Jurkat, Clone E6-1 (cell line): ENCODE measurements at regions not wholly inside any gene's neighbourhood (a gene's known extent, or its start where the extent isn't known, plus 50 kb on each side); places are given as distances from the start of the nearest gene placed in this dataset.
"Not testable (repeated sequence)": the region's sequence is repeated elsewhere in the genome, so short reads cannot be mapped to it uniquely, and the experiment has no call there.

Source experiments
- DNase-seq: peaks from one replicate; pipeline ENCODE4 v3.0.0-alpha.2; 2011; ENCODE audit warnings: low read depth, low spot score
- H3K4me3 ChIP-seq: 2 replicates; pipeline ENCODE4 v1.5.1; 2011; ENCODE audit warnings: mild to moderate bottlenecking, low read length, control low read depth, moderate library complexity

- DNase-seq = no peak
These were observed 268.4 kb upstream of the RGPD4 start for GRCh38 chr2:107558295-107558694.

GRCh38 chr2:107569496-107569895, 257.2 kb upstream of the RGPD4 start:
- DNase-seq = no peak
- H3K4me3 ChIP-seq = no peak overlapping the region

More at GRCh38 chr2:107558295-107558694, 268.4 kb upstream of the RGPD4 start:
- no peak overlapping the region for H3K4me3 ChIP-seq

DNA sequence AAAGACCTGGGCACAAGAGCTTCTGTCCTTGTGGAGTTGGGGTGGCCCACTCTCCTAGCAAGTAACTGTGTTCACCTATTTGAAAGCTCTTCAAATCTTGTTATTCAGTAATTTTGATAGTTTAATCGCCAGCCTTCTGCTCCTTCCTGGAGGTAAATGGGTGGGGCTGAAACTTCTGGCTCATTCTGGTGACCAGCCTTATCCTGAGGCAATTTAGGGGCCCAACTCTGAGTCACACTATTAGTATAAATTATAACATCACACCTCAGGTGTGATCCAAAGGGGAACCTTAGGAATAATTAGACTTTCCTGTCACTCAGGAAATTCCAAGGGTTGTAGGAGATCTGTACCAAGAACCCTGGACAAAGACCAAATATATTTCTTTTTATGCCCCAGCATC, 255.8 kb upstream of the RGPD4 start:
- no peak for DNase-seq
- no peak overlapping the region for H3K4me3 ChIP-seq

DNA sequence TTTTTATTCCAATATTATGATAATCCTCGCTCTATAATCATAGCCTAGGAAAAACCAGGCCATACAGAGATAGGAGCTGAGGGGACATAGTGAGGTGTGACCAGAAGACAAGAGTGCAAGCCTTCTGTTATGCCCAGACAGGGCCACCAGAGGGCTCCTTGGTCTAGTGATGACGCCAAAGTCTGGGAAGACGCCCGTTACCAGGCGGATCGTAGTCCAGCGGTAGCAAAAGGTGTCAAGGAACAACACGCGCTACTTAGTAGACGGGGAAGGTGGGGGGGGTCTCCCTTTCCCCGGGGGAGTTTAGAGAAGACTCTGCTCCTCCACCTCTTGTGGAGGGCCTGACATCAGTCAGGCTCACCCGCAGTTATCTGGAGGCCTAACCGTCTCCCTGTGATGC, 253.8 kb upstream of the RGPD4 start:
- not testable (repeated sequence) for DNase-seq, H3K4me3 ChIP-seq

DNA sequence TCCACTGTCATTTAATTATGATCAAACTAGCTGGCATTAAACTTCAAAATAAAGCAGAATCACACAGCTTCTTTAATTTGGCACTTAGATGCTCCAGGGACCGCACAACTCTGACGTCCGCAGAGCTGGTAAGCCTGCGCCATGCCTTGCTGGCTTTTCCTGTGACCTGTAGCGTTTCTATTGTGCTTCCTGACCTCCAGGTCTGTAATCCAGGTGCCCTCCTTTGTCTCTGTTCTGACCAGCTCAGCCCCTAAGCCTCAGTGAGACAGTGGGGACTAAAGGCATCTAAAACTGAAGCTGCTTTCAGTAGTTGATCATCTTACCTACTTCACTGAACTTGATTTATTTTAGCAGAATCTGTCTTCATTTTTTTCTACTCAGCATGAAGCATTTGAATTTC, 249.7 kb upstream of the RGPD4 start:
- no peak for DNase-seq
- no peak overlapping the region for H3K4me3 ChIP-seq

- no peak for DNase-seq
- no peak overlapping the region for H3K4me3 ChIP-seq
These were observed 244.2 kb upstream of the RGPD4 start for GRCh38 chr2:107582487-107582886.

DNA sequence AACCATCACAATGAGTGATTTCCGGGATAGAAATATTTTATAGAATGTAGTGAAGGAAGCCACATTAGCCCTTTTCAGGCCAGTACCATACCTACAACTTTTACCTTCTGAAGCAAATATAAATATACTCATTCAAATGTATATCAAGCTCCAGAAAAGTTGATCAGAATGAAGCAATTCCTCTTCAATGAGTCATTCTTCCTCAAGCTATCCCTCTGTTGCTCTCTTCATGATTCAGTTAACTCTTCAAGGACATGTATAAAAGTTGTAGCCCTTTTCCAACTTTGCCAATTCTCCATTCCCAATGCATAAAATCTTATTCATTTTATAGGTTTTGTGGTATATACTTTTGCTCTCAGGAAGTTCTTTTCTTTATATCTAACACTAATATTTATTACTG, 242.1 kb upstream of the RGPD4 start:
- no peak overlapping the region for H3K4me3 ChIP-seq
- DNase-seq = no peak

DNA sequence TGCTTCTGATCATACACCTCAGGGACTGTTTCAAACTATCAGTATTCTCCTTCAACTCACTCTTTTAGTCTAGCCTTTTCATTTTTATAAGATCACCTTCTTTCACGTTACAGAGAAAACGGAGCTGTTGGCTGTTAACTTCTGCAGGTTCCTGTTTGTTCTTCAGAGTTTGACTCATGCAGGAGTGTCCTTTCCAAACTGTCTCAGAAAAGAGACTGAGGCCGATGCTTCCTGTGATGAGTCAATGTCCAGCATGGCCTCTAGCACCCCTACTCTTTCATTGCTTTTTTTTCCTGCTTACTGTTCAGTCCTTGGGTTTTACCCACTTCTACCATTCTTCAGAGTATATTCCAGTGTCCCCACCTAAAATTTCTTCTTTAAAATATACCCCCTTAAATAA, 240.8 kb upstream of the RGPD4 start:
- DNase-seq = no peak
- H3K4me3 ChIP-seq = no peak overlapping the region

- no peak overlapping the region for H3K4me3 ChIP-seq
- no peak for DNase-seq
These were observed 238.5 kb upstream of the RGPD4 start for GRCh38 chr2:107588181-107588580.

DNA sequence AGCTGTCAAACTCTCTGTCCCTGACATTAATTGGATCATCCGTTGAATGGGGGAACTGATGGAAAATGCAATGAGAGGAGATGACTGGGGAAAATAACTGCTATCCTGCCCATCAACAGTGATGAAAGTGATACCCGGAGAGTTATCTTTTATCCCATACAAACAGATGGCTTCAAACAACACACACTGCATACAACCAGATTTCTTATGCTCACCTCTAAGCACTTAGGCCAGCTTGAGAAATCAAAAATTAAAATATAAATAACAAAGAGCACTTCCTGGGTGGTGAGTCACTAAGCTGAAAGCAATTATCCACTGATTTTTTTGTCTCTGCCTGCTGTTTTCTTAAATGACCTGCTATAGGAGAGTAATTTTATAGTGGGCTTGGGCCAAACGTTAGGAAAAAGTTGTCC, 237.6 kb upstream of the RGPD4 start:
- H3K4me3 ChIP-seq = no peak overlapping the region
- no peak for DNase-seq

DNA sequence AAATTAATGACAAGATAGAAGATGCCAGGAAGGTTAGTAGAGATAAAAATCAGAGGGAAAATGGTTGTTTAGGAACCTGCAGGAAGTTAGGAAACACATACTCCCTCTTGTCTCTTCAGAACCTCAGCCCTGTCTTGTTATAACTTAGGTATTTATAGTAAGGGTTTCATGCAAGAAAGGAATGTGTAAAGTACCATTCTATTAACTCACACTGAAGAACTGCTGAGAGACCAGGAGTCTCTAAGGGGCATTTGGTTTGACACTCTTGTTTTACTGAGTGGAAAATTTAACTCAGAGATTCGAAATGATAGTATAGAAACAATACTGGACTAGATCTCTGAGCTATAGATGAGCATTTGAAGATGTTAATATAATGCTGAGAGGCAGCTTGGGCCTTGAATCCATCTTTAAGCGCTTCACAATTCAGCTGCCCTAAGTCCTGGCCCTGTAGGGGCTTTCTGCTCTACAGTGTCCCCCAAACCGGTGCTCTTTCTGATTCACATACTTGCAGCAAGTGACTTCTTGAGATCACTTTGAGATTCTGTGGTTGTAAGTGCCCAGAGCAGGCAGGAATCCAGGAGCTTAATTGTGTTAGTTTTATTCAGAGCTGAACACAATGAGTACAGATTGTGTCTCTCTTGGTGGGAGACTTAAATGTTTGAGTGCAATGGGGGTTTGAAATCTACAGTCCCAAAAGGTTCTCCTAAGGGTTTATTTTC, 235.0 kb upstream of the RGPD4 start:
- no peak overlapping the region for H3K4me3 ChIP-seq
- no peak for DNase-seq

DNA sequence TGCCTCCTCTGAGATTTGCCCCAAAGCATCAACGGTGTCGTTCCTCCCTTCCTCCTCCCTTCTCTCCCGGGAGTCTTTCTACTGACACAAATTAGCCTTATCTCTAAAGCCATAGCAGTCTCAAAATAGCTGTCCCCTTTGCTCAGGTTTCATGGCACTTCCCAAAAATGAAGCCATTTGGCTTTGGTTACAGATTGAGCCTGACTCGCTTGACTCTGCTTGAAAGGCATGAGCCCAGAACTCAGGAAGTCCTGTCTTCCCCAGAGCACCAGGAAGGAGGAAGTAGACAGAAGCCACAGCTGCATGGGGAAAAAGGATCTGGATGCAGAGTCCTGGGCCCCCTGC, 234.4 kb upstream of the RGPD4 start:
- no peak overlapping the region for H3K4me3 ChIP-seq
- no peak for DNase-seq

GRCh38 chr2:107595285-107595684, 231.4 kb upstream of the RGPD4 start:
- DNase-seq = no peak
- H3K4me3 ChIP-seq = no peak overlapping the region

GRCh38 chr2:107595749-107596148, 230.9 kb upstream of the RGPD4 start:
- no peak for DNase-seq
- H3K4me3 ChIP-seq = no peak overlapping the region

- no peak for DNase-seq
- no peak overlapping the region for H3K4me3 ChIP-seq
These were observed 229.2 kb upstream of the RGPD4 start for GRCh38 chr2:107597507-107597906.

- H3K4me3 ChIP-seq = no peak overlapping the region
These were observed 223.9 kb upstream of the RGPD4 start for GRCh38 chr2:107602801-107603200.

DNA sequence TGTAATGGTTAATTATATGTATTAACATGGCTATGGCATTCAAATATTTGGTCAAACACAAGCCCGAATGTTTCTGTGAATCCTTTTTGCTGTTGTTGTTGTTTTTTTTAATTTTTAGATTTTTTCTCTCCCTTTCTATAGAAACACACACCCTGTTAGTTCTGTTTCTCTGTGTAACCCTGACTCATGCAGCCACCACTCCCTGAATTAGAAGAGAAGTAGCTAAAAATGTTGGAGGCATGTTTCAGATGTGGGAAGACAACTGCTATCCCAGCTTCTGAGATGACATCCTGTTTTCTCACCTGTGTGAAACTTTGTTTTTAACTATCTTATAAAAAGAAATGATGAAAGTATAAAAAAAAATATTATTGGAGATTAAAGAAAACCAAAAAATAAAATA, 219.6 kb upstream of the RGPD4 start:
- no peak for DNase-seq
- H3K4me3 ChIP-seq = no peak overlapping the region

More at GRCh38 chr2:107602801-107603200, 223.9 kb upstream of the RGPD4 start:
- no peak for DNase-seq

DNA sequence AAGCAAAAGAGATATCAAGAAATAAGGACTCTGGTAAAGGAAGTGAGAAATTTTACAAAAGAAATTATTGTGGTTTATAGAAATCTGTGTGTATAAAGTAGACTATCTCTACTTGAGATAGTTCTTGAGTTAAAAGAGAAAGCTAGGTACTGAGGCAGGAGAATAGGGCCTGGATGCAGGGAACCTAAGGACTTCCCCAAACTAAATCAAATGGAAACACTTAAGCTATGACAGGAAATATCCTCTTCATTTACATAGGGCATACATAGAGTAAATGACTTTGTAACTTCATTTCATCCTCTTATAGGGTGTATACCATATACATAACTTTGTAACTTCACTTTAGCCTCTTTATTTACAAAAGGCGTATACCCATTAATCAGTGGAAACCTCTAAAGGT, 219.2 kb upstream of the RGPD4 start:
- no peak overlapping the region for H3K4me3 ChIP-seq
- DNase-seq = no peak

- DNase-seq = no peak
- H3K4me3 ChIP-seq = no peak overlapping the region
These were observed 211.7 kb upstream of the RGPD4 start for GRCh38 chr2:107615039-107615438.

GRCh38 chr2:107618769-107619168, 207.9 kb upstream of the RGPD4 start:
- H3K4me3 ChIP-seq = no peak overlapping the region

More at GRCh38 chr2:107618769-107619168, 207.9 kb upstream of the RGPD4 start:
- DNase-seq = no peak
